GM18499 (cell line): ENCODE measurements at regions not wholly inside any gene's neighbourhood (a gene's known extent, or its start where the extent isn't known, plus 50 kb on each side); places are given as distances from the start of the nearest gene placed in this dataset.

ENCODE experiments used
- ATAC-seq: cut with Tn5 transposase; IDR thresholded peaks from one replicate; pipeline ENCODE4 v1.9.1; 2021; ENCODE audit warnings: moderate number of reproducible peaks; ENCODE audit not compliant: insufficient read depth, unreplicated experiment

DNA sequence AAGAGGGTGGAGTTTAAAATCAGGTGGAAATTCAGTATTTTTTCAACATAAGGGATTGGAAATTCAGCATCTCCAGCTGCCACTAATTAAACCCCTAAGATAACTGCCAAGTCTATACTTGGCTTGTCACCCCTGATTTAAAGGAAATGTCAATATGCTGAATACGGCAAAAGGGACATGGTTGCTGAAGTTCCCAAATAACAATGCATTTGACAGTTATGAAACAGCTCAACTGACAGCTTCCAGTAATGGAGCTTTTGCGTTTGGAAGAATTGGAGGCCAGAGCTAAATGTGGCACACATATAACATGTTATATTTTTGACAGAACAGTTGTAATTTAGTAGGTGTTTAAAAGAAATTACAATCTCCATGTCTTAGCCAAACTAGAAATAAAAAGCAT, 1867.9 kb upstream of the LRRTM1 start:
- no peak for ATAC-seq

DNA sequence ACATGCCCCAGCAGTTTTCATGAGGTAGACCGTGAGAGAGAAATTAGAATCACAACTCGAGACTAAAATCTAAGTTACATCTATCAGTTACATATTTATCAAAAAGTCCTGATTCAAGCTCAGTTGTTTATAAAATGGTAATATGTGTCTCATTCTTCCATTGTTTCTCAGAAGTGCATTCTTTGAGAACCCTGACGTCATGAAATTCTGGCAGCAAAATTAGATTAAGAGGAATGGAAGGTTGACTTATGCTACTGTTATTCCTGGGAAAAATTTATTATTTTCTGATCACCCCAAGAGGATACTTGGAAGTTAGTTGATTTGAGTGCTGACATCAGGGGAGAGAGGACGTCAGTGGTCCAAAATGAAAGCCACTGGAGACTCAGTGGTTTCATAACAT, 1864.8 kb upstream of the LRRTM1 start:
- ATAC-seq = no peak

DNA sequence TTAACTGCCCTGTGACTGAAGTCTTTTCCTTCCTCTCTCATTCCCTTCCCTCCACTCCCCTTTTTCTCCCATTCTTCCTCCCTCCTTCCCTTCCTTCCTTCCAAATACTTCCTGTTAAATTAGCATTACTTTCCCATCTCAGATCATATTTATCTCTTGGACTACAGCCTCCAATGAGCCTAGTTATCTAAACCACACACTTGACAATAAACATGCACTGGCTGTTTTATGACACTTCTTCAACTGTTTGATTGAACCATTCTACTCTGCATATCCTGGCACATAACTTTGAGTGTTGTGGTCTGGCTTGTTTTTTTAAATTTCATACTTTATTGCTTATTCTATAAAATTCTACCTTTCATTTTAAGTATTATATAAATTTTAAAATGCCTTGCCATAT, 1860.8 kb upstream of the LRRTM1 start:
- ATAC-seq = no peak

DNA sequence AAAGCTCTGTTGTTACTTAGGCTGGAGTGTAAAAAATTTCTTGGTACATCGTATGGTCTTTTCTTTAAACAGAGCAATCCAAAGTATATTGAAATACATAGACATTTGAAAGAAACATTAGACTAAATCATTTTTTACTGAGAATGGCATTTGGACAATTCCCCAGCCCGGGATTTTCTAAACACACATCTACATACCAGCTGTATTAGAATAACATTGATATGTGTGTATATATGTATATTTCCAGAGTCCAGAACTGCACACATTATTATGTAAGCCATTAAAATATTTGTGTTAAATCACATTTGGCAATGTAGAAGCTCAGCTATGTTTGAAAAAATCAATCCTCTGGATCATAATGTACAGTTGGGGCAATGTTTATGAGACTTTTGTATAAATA, 1853.6 kb upstream of the LRRTM1 start:
- ATAC-seq = no peak

DNA sequence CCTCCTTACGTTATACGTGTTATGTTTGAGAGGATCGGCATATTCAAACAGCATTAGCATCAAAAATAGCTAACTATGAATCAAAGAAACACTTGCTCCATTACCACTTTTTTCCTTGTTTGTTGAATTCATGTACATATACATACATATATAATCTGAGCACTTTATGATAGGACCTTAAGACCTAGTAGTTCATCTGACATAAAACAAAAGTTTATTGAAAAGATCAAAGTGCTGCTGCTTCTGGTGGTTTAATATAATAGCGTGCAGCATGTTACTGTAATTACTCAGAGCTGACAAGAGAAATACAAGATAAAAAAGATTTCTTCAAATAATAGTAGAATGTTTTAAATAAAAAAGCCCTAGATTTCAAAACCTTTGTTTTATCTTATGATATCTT, 1850.9 kb upstream of the LRRTM1 start:
- no peak for ATAC-seq

DNA sequence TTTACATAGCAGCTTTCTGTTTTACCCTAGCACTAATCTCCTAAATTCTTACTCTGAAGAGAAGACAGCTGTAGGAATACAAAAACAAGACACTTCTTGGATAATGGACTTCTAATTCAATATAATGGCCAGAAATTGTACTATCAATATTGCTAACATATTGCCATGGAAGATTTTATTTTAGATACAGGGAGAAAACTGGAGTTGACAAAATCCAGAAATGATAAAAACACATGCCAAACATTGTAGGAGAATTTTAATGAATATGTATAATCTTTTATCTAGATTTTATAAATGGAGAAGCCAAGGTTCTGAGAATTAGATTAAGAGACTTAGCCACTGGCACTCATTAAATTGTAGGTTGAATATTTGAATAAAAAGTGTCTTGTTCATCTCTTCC, 1838.8 kb upstream of the LRRTM1 start:
- no peak for ATAC-seq

DNA sequence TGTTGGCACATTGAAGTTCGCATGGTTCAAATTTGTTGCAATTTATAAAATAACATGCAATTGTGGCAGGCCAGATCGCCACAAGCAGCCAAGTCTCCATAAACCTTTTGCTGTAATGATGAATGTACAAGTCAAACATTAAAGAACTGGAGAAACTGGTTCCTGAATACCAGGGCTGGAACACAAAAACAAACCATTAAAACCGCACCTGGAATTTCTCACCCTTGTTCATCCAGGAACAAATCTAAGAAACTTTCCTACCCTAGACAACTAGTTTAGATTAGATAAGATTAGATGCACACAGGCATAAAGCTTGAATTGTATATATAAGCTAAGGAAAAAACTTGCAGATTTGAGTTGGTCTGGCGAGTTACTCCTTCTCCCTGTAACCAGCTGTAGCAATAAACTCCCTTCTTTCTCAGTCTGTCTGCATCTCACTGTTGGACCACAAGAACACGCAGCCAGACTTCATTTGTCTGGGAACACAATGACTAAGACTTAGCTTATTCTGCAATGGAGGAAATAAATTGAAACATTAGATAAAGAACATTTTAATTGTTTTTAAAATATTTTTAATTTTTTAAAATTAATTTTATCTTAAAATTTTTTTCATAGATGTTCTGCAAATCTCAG, 1835.5 kb upstream of the LRRTM1 start:
- no peak for ATAC-seq

DNA sequence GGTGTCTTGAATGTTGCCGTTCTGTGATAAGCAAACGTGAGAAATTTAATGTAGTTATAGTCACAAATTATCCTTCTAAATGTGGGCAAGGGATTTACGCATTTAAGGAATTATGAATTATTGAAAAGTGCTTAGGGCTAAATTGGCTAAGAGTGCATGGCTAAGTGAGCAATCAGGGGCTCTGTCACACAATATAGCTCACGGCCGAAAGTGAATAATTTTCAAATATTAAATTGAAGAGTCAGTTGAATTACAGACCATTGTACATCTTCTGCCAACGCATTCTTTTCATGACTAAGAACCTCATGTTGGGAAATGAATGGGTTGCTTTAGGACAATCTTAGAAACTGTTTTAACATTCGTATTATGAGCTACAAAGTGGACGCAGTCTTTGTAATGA, 1832.9 kb upstream of the LRRTM1 start:
- ATAC-seq = no peak

DNA sequence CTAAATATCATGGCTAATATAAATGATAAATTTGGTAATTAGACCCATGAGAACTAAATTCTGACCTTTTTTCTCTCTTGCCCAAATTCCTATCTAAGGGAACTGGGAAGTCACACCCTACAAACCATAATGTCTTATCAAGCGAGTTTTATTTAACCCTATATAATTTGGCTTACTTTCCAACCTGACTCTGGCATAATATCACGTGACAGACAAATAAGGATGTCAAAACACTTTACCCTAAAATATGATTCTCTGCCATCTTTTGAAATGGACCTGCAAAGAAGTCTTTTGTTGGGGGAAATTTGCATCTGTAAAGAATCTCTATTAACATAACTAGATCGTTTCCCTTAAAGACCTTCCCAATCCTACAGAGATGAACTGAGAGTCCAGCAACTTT, 1823.5 kb upstream of the LRRTM1 start:
- ATAC-seq = no peak

DNA sequence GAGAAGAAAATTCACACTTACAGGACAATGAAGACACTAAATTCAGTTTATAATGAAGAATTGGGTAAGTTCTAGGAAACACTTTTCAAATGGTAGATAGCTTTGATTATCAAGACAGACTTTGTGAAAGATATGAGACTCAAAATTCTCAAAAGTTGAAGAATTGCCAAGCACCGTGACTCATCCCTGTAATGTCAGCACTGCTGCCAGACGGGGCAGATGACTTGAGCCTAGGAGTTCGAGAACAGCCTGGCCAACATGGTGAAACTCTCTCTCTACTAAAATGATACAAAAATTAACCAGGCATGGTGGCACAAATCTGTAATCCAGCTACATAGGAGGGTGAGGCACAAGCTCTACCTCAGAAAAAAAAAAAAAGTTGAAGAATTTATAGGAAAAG, 1820.1 kb upstream of the LRRTM1 start:
- ATAC-seq = no peak

DNA sequence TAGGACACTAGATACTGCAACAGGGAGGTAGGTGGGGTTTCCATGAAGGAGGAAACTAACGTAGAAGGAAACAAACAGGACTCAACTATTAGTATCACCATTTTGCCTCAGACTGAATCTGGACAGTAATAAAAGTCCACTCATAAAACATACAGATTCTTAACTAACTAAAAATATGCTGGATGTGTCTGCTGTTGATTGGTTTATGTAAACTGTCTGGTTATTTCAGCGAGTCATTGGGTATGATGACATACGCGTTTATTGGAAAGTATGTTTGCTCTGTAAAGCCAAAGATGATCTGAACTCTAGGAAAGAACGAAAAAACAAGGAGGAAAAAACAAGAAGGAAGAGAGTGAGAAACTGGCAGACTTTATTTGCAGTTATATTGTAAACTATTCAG, 1816.1 kb upstream of the LRRTM1 start:
- ATAC-seq = no peak

DNA sequence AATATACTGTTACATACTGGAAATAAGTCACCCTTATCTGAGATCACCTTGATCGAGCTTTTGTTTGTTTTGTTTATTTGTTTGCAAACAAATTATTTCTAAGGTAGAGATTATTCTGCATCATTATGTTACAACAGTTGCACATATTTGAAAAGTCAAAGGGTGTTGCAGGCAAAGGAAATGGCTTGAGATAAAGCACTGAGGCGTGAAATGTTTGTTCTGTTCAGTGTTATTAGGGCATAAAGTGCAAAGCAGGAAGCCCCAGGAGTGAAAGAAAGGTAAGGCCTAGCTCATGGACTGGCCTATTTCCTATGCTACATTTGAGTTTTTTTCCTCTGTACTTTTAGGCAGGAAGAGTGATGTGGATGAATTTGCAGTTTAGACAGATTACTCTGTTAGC, 1815.6 kb upstream of the LRRTM1 start:
- no peak for ATAC-seq

DNA sequence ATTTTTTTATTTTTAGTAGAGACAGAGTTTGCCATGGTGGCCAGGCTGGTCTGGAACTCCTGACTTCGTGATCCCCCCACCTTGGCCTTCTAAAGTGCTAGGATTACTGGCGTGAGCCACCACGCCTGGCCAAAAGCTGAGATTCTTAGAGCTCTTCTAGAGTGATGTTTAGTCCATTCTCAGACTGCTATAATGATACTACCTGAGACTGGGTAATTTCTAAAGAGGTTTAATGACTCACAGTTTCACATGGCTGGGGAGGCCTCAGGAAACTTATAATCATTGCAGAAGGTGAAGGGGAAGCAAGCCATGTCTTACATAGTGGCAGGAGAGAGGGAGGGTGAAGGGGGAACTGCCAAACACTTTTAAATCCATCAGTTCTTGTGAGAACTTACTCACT, 1804.9 kb upstream of the LRRTM1 start:
- no peak for ATAC-seq

DNA sequence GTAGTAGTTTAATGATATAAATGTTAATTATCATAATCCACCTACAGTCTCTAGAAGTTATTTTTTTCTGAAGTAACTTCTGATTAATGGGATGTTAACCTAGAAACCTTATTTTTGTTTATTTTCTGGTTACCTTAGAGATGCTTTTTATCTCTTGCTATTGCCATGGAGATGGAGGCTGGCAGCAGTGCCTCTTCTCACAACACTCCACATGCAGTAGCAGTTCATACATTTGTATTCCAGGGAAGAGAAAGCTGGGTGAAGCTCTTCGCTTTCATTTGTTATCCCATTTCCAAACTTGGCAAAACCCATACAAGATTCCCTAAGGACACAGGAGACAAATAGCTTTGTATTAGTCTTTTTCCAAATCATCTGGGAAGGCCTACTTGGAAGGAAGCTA, 1794.1 kb upstream of the LRRTM1 start:
- ATAC-seq = no peak

DNA sequence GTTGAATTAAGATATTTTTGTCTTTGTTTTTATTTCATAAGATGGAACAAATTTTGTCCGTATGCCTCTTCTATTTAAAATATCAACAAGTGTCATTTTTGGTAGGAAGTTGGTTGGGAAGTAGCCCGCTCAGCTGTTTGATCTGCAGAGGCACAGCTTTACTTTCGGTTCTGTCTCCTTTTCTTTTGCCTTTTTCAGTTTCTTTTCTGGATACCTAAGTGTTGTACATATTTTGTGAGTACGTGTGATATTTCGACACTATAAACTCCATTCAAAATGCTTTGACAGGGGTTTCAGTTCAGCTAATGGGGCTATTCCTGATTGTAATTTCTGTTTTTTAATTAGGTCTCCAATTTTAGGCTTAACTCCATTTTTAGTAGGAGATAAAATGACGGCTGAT, 1785.0 kb upstream of the LRRTM1 start:
- no peak for ATAC-seq

DNA sequence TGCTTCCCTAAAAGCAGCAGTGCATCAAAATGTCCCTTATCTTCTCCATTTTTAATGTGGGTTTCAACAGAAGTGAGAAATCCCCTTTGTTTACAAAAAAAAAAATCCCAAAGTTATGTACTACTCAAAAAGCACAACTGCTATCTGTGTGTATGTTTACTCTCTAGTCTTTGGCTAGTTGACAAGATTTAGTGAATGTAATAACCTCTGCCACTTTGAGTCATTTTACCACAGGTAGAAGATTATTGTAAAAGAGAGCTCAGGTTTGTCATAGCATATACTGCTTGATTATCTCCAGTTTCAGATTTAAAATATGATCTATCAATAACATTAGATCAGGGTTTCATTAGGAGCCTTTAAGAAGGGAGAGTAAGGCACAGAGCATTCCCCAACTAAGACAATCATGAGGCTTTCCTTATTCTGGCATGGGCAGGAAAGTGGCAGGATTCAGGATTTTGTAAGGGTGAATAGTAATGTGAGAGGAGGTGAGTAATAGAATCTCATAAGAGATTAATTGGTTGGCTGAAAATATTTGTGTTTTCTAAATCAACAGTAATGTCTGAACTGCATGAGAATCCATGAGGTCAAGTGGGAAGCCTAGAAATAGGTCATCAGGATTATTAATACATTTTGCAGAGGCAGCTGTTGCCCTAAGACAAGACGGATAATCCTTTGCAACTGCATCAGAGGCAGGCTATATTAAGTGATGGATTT, 1780.3 kb upstream of the LRRTM1 start:
- ATAC-seq = no peak

DNA sequence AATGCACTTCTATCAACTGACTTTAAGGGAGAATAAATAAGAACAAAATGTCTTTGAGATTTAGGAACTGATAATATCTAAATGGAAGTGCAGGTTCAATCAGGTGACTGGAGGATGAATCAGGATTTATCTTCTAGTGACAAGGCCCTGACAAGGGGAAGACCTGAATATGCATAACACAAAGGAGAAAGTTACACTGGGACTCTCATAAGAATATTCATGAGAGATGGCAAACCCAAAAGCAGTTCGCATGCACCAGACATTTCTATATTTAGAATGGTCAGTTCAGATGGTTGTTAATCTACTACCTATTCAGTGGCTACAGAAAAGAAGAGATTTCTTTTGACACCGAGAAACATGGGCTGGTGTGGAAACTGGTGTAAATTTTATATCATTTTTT, 1771.3 kb upstream of the LRRTM1 start:
- ATAC-seq = no peak

DNA sequence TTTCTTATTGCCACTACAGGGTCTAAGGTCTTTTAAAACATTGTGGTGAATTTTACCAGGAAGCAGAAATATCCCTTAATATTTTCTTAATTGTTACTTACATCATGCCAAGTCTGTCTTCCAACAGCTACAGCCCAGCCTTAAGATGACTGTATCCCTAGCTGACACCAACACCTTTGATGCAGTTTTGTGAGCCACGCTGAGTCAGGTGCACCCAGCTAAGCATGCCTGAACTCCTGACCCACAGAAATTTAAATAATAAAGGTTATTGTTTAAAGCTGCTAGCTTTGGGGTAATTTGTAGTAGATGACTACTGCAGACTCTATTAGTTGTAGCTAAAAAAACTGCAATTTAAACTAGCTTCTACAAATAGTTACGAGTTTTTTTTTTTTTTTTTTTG, 1757.9 kb upstream of the LRRTM1 start:
- no peak for ATAC-seq

DNA sequence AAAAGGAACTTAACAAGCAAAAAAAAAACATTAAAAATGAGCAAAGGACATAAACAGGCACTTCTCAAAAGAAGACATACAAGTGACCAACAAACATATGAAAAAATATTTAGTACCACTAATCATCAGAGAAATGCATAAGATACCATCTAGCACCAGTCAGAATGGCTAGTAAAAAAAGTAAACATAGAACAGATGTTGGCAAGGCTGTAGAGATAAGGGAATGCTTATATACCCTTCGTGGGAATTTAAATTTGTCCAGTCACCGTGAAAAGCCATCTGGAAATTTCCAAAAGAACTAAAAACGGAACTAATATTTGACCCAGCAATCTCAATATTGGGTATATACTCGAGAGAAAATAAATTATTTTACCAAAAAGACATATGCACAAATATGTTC, 1751.3 kb upstream of the LRRTM1 start:
- ATAC-seq = no peak

DNA sequence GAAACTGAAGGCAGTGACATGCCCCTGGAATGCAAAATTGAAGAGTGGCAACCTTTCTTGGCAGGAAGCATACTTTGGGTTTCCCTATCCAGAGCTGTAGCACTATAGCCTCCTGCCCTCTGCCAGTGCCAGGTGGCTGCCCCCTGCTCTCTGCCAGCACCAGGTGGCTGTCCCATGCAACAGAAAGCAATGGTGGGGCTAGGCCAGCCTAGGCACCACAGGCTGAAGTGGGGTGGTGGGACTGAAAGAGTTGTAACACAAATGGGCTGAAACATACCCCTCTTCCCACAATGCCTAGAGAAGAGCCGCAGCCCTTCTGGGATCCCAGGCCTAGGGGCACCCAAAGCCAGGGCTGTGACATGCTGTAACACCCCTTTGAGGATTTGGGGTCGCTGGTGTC, 1739.3 kb upstream of the LRRTM1 start:
- ATAC-seq = no peak

DNA sequence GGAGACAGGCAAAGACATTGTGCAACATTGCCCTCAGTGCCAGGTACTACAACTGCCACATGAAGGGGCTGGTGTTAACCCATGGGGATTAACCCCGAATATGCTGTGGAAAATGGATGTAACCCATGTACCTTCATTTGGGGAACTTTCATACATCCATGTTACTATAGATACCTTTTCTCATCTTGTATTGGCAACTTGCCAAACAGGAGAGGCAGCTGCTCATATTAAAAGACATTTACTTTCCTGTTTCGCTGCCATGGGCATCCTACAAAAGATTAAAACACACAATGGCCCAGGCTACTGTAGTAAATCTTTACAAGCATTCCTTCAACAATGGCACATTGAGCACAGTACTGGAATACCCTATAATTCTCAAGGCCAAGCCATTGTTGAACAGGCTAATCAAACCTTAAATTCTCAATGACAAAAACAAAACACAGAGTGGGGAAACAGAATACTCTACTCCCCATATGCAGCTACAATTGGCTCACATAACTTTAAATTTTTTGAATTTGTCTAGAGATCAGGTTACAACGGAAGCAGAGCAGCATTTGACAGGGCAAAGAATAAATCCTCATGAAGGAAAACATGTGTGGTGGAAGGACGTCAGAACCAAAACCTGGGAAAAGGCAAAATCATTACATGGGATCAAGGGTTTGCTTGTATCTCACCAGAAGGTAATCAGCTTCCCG, 1723.5 kb upstream of the LRRTM1 start:
- no peak for ATAC-seq

DNA sequence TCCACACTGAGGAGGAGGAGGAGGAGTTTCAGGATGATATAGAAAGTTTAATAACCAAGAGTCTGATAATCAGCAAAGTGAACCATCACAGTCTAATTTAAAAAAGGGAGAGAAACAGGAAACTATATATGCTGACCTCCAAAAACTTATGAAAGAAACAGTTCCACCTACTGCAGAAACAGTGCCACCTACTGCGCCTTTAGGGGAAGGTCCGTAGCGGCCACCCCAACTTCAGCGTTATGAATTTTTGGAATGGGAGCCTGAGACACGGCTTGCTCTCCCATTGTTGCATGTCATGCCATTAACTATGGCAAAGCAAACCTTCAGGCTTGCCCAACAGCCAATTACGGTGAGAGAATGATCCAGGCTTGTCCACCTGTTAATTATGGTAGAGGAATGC, 1719.2 kb upstream of the LRRTM1 start:
- ATAC-seq = no peak
